ENCODE measurements at regions not wholly inside any gene's neighbourhood (a gene's known extent, or its start where the extent isn't known, plus 50 kb on each side); places are given as distances from the start of the nearest gene placed in this dataset.

- TF ChIP-seq CTCF (conservative IDR thresholded peaks at IDR 0.05; ENCODE audit: low read length) (no peak), EZH2phosphoT487 (IDR thresholded peaks at IDR 0.05; ENCODE audit: borderline replicate concordance, low read depth, low read length) (no peak)
These were observed 280.4 kb downstream of the ZNF608 start for GRCh38 chr5:124466011-124466410.
